ENCODE measurements at regions not wholly inside any gene's neighbourhood (a gene's known extent, or its start where the extent isn't known, plus 50 kb on each side); places are given as distances from the start of the nearest gene placed in this dataset.

- TF ChIP-seq ZNF331 (CRISPR knock-in tag; IDR thresholded peaks at IDR 0.05; ENCODE audit: low read depth) (no peak), STAT1 (IDR thresholded peaks at IDR 0.05; ENCODE audit: unreplicated experiment) (no peak), ZNF462 (CRISPR knock-in tag; IDR thresholded peaks at IDR 0.05) (no peak), JUNB (IDR thresholded peaks at IDR 0.05; ENCODE audit: unreplicated experiment) (no peak), ZNF114 (CRISPR knock-in tag; IDR thresholded peaks at IDR 0.05) (no peak), CTCF (conservative IDR thresholded peaks at IDR 0.05; ENCODE audit: low read depth in 2 of 2) (no peak), EZH2 (IDR thresholded peaks at IDR 0.05; ENCODE audit: low read depth, unreplicated experiment) (no peak), POLR2AphosphoS5 (IDR thresholded peaks at IDR 0.05; ENCODE audit: low read depth) (no peak), CREB1 (CRISPR knock-in tag; IDR thresholded peaks at IDR 0.05; ENCODE audit: low read depth) (no peak), EZH2phosphoT487 (IDR thresholded peaks at IDR 0.05; ENCODE audit: unreplicated experiment) (no peak), NANOG (IDR thresholded peaks at IDR 0.05; ENCODE audit: borderline replicate concordance) (no peak), REST (IDR thresholded peaks at IDR 0.05; ENCODE audit: unreplicated experiment) (no peak)
- no peak overlapping the region for H2AFZ ChIP-seq
- H3K27ac ChIP-seq (ENCODE audit: low read depth): no peak overlapping the region
- Mint-ChIP-seq H3K27ac (0 out of 2 replicates have a peak overlapping the region, but pooled peaks have one; percentile 2), H3K4me3 (no peak overlapping the region), H3K9me3 (no peaks in the 10 kb centered on the region), H3K36me3 (ENCODE audit: low read depth) (no peaks in the 10 kb centered on the region), H3K4me1 (peaks cover 10% of the 10 kb centered on the region), H3K27me3 (ENCODE audit: insufficient read depth, low read depth, poor library complexity) (no peaks in the 10 kb centered on the region)
- no peaks in the 10 kb centered on the region for H3K27me3 ChIP-seq (ENCODE audit: insufficient read depth)
- no peaks in the 10 kb centered on the region for H3F3A ChIP-seq (replicated peaks; ENCODE audit: low read depth)
- H3K9me2 ChIP-seq (ENCODE audit: insufficient read depth): no peaks in the 10 kb centered on the region
- H3K79me2 ChIP-seq (replicated peaks; ENCODE audit: insufficient read depth): no peaks in the 10 kb centered on the region
- no peaks in the 10 kb centered on the region for H4K20me1 ChIP-seq (replicated peaks; ENCODE audit: insufficient read depth)
- ATAC-seq: no peak
- peaks cover 6% of the 10 kb centered on the region; the same call in 1 of the 2 replicates for H3K36me3 ChIP-seq (ENCODE audit: insufficient read depth)
- no peak for DNase-seq (ENCODE audit: low spot score)
- H3K4me2 ChIP-seq: no peak overlapping the region
- no peak overlapping the region for H3K4me3 ChIP-seq
- H3K4me1 ChIP-seq (ENCODE audit: insufficient read depth): peaks cover 11% of the 10 kb centered on the region; the same call in 1 of the 2 replicates
Measured at GRCh38 chr7:19969859-19970493, 196.6 kb upstream of the TMEM196 start.

Data from GM23338 (cell line).